B cell (primary cell): ENCODE measurements at regions not wholly inside any gene's neighbourhood (a gene's known extent, or its start where the extent isn't known, plus 50 kb on each side); places are given as distances from the start of the nearest gene placed in this dataset.

ENCODE experiments used
- ATAC-seq: fragments of 200-7000 bp; cut with Tn5 transposase; one replicate; pipeline ENCODE4 v1.10.0; 2021; ENCODE audit warnings: low read depth, mild to moderate bottlenecking, moderate number of reproducible peaks, moderate library complexity
- CTCF ChIA-PET: fragments of 350-600 bp; sonication (Branson Sonifier 250); formaldehyde crosslinking; loops from one replicate; lab custom pipeline; 2021; ENCODE audit warnings: antibody characterized with exemption, inconsistent platforms; lab: Charles Lee
- POLR2A ChIA-PET: fragments of 350-600 bp; sonication (Branson Sonifier 250); formaldehyde crosslinking; loops from one replicate; lab custom pipeline; 2021; ENCODE audit warnings: antibody characterized with exemption; lab: Charles Lee
- DNase-seq: peaks from one replicate; pipeline ENCODE4 v3.0.0; 2013
- H2AFZ ChIP-seq: 2 replicates; pipeline ENCODE4 v1.6.1; 2012; ENCODE audit warnings: mild to moderate bottlenecking, low read depth, low read length; ENCODE audit not compliant: insufficient read depth, poor library complexity, severe bottlenecking
- H3K27ac ChIP-seq, 2 donors: 1 replicate in 1 of 2; 2 replicates in 1 of 2; pipeline ENCODE4 v1.5.1; 2012 to 2013; ENCODE audit warnings: low read length in 2 of 2, mild to moderate bottlenecking in 2 of 2, moderate library complexity in 1 of 2
- H3K27me3 ChIP-seq, 4 experiments: fragments of 200-600 bp in 1 of 4; sonication (generic) in 1 of 4; replicated peaks in 1 of 4; 1 replicate in 2 of 4; 2 replicates in 2 of 4; pipeline versions ENCODE4 v1.6.1 to v1.7.0; 2013 to 2016; ENCODE audit warnings: low read length in 3 of 4, mild to moderate bottlenecking in 2 of 4, mixed read lengths in 1 of 4, moderate library complexity in 1 of 4; ENCODE audit not compliant: insufficient read depth in 4 of 4, control insufficient read depth in 3 of 4; ENCODE audit errors: control extremely low read depth in 1 of 4
- H3K36me3 ChIP-seq, 2 experiments: replicated peaks in 1 of 2; 1 replicate in 1 of 2; 2 replicates in 1 of 2; pipeline versions ENCODE4 v1.6.1 to v1.7.1; 2013; ENCODE audit warnings: low read length in 1 of 2; ENCODE audit not compliant: insufficient read depth in 2 of 2, control insufficient read depth in 1 of 2; ENCODE audit errors: control extremely low read depth in 1 of 2, extremely low read depth in 1 of 2
- H3K4me1 ChIP-seq, 2 donors: fragments of 200-600 bp in 1 of 2; sonication (generic) in 1 of 2; 1 replicate in 1 of 2; 2 replicates in 1 of 2; pipeline versions ENCODE4 v1.5.1 to v1.6.1; 2013 to 2017; ENCODE audit warnings: low read length in 2 of 2; ENCODE audit not compliant: control insufficient read depth in 2 of 2, insufficient read depth in 2 of 2
- H3K4me2 ChIP-seq: replicated peaks from 2 replicates; pipeline ENCODE3; 2012; ENCODE audit warnings: mild to moderate bottlenecking, low read depth, low read length; ENCODE audit not compliant: poor library complexity, severe bottlenecking
- H3K4me3 ChIP-seq, 5 experiments: fragments of 200-600 bp in 1 of 5; sonication (generic) in 1 of 5; 1 replicate in 3 of 5; 2 replicates in 2 of 5; pipeline versions ENCODE4 v1.5.1 to v1.7.0; 2011 to 2016; ENCODE audit warnings: low read length in 4 of 5, mild to moderate bottlenecking in 4 of 5, low read depth in 2 of 5, control low read depth in 1 of 5, moderate library complexity in 1 of 5; ENCODE audit not compliant: insufficient read depth in 1 of 5; ENCODE audit errors: control extremely low read depth in 1 of 5, extremely low read depth in 1 of 5
- H3K79me2 ChIP-seq: fragments of 200-600 bp; sonication (generic); one replicate; pipeline ENCODE4 v1.6.0; 2016; ENCODE audit warnings: low read length; ENCODE audit not compliant: control insufficient read depth, insufficient read depth
- H3K9ac ChIP-seq: fragments of 200-600 bp; sonication (generic); 2 replicates; pipeline ENCODE4 v1.6.1; 2017; ENCODE audit warnings: mild to moderate bottlenecking, low read length, moderate library complexity
- H3K9me3 ChIP-seq, 3 donors: one replicate each; pipeline versions ENCODE4 v1.6.1 to v1.7.1; 2013; ENCODE audit warnings: low read length in 2 of 3; ENCODE audit not compliant: control insufficient read depth in 2 of 3, insufficient read depth in 1 of 3; ENCODE audit errors: control extremely low read depth in 1 of 3
- H4K20me1 ChIP-seq: 2 replicates; pipeline ENCODE4 v1.6.0; 2012; ENCODE audit warnings: mild to moderate bottlenecking, low read length; ENCODE audit not compliant: insufficient read depth, control insufficient read depth, poor library complexity, severe bottlenecking
- H3K27ac Mint-ChIP-seq: one replicate; pipeline ENCODE4 v1.8.0; 2021; ENCODE audit warnings: mixed read lengths
- H3K27me3 Mint-ChIP-seq: one replicate; pipeline ENCODE4 v1.8.0; 2021; ENCODE audit warnings: mixed read lengths
- H3K4me1 Mint-ChIP-seq: one replicate; pipeline ENCODE4 v1.8.0; 2021; ENCODE audit warnings: mixed read lengths
- H3K4me3 Mint-ChIP-seq: one replicate; pipeline ENCODE4 v1.8.0; 2021; ENCODE audit warnings: mixed read lengths
- H3K9me3 Mint-ChIP-seq: one replicate; pipeline ENCODE4 v1.8.0; 2022; ENCODE audit warnings: mixed read lengths; ENCODE audit not compliant: insufficient read depth
- EZH2 ChIP-seq: IDR thresholded peaks from 2 replicates; pipeline ENCODE4 v1.6.1; 2012; ENCODE audit warnings: borderline replicate concordance, low read depth, mild to moderate bottlenecking, moderate library complexity, low read length; ENCODE audit not compliant: insufficient read depth, poor library complexity, severe bottlenecking
- WGBS: methylation state at CpG from one replicate; pipeline ENCODE4 v1.1.5; 2013; ENCODE audit warnings: missing lambda C conversion rate; ENCODE audit not compliant: insufficient coverage; 5-methylcytosine and 5-hydroxymethylcytosine counted together
- intact Hi-C: fragments of 100-400 bp; cut with micrococcal nuclease; formaldehyde crosslinking; loops from one replicate; pipeline ENCODE4 v1.10.0; 2022
- TF ChIP-seq, protein P1 (sequence below): fragments of 200-600 bp; IDR thresholded peaks from one replicate; pipeline ENCODE4 v1.8.0; 2022; ENCODE audit warnings: antibody characterized with exemption, mild to moderate bottlenecking

DNA sequence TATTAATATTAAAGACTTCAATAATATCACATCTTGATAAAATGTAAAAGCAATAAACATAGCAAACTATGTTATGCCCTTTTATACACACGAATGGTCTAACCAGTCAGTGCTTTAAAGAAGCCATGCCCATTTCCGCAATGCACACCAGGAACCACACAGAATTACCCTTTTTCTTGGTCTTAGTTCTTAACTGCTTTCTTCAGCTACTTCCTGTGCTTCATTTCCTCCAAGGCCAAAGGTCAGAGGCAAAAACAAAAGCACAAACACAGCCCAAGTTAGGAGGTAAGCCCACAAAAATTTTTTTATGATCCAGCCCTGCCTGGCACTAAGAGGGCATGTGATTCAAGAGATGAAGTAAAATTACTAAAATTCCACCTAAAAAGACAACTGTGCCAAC lies 267.2 kb downstream of the FBXO15 start:
- Histone ChIP-seq H4K20me1 (no peaks in the 10 kb centered on the region), H3K27me3 (no peaks in the 10 kb centered on the region), H3K4me3 (no peak overlapping the region), H3K4me1 (no peaks in the 10 kb centered on the region), H2AFZ (no peak overlapping the region), H3K36me3 (no peaks in the 10 kb centered on the region), H3K9me3 (no peaks in the 10 kb centered on the region), H3K4me2 (no peak overlapping the region), H3K79me2 (no peaks in the 10 kb centered on the region), H3K27ac (no peak overlapping the region), H3K9ac (no peak overlapping the region)
- no peak for DNase-seq
- TF ChIP-seq, protein P1, sequence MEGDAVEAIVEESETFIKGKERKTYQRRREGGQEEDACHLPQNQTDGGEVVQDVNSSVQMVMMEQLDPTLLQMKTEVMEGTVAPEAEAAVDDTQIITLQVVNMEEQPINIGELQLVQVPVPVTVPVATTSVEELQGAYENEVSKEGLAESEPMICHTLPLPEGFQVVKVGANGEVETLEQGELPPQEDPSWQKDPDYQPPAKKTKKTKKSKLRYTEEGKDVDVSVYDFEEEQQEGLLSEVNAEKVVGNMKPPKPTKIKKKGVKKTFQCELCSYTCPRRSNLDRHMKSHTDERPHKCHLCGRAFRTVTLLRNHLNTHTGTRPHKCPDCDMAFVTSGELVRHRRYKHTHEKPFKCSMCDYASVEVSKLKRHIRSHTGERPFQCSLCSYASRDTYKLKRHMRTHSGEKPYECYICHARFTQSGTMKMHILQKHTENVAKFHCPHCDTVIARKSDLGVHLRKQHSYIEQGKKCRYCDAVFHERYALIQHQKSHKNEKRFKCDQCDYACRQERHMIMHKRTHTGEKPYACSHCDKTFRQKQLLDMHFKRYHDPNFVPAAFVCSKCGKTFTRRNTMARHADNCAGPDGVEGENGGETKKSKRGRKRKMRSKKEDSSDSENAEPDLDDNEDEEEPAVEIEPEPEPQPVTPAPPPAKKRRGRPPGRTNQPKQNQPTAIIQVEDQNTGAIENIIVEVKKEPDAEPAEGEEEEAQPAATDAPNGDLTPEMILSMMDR, result no peak
- no peak for TF ChIP-seq EZH2
- no peaks in the 10 kb centered on the region for H3K27me3 Mint-ChIP-seq
- no peak overlapping the region for H3K4me3 Mint-ChIP-seq
- peaks cover 3% of the 10 kb centered on the region for H3K9me3 Mint-ChIP-seq
- H3K27ac Mint-ChIP-seq, result no peak overlapping the region
- no peak for ATAC-seq
- ChIA-PET POLR2A (no interaction called here), CTCF (no interaction called here)
- H3K4me1 Mint-ChIP-seq, result no peaks in the 10 kb centered on the region
- 72% methylated on average over 2 of the region's 2 CpGs for WGBS
- intact Hi-C loops, result no loop called here

DNA sequence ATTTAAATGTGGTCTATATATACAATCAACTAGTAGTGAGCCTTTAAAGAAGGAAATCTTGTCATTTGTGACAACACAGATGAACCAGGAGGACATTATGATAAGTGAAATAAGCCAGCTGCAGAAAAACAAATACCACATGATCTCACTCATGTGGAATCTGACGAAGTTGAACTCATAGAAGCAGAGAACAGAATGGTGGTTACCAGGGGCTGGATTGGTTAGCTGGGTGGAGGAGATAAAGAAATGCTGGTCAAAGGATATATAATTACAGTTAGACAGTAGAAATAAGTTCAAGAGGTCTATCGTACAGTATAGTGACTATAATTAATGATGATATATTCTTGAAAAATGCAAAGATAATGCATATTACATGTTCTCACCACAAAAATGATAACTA lies 267.9 kb downstream of the FBXO15 start:
- Mint-ChIP-seq H3K27me3 (no peaks in the 10 kb centered on the region), H3K27ac (no peak overlapping the region), H3K4me3 (no peak overlapping the region), H3K4me1 (no peaks in the 10 kb centered on the region), H3K9me3 (peaks cover 3% of the 10 kb centered on the region)
- H3K36me3 ChIP-seq, result no peaks in the 10 kb centered on the region
- H3K27me3 ChIP-seq, result no peaks in the 10 kb centered on the region
- H4K20me1 ChIP-seq, result no peaks in the 10 kb centered on the region
- ChIA-PET CTCF (no interaction called here), POLR2A (no interaction called here)
- no peak overlapping the region for H3K4me3 ChIP-seq
- H3K79me2 ChIP-seq, result no peaks in the 10 kb centered on the region
- no peaks in the 10 kb centered on the region for H3K9me3 ChIP-seq
- H3K4me2 ChIP-seq, result no peak overlapping the region
- TF ChIP-seq EZH2, result no peak
- no peak overlapping the region for H3K9ac ChIP-seq
- DNase-seq (no peak), ATAC-seq (no peak)
- no CpG with 5 or more reads among the region's 2 CpGs for WGBS
- no peak overlapping the region for H3K27ac ChIP-seq
- no peak overlapping the region for H2AFZ ChIP-seq
- intact Hi-C loops, result no loop called here
- no peaks in the 10 kb centered on the region for H3K4me1 ChIP-seq
